Large intestine (tissue), 3 donors: ENCODE measurements at regions not wholly inside any gene's neighbourhood (a gene's known extent, or its start where the extent isn't known, plus 50 kb on each side); places are given as distances from the start of the nearest gene placed in this dataset.

Source experiments
- DNase-seq, 2 donors: peaks; one replicate each; pipeline versions ENCODE4 v3.0.0 to v3.0.0-alpha.2; 2013
- H3K27ac ChIP-seq: one replicate; pipeline ENCODE4 v1.5.1; 2013; ENCODE audit warnings: low read length
- H3K27me3 ChIP-seq: 2 replicates; pipeline ENCODE4 v1.6.1; 2013; ENCODE audit warnings: low read length; ENCODE audit not compliant: control insufficient read depth, insufficient read depth
- H3K36me3 ChIP-seq: 2 replicates; pipeline ENCODE4 v1.6.1; 2013; ENCODE audit warnings: low read length; ENCODE audit not compliant: control insufficient read depth, insufficient read depth
- H3K4me1 ChIP-seq: one replicate; pipeline ENCODE4 v1.6.1; 2013; ENCODE audit warnings: low read length; ENCODE audit not compliant: control insufficient read depth, insufficient read depth
- H3K4me3 ChIP-seq: one replicate; pipeline ENCODE4 v1.5.1; 2013; ENCODE audit warnings: low read length
- H3K9me3 ChIP-seq: one replicate; pipeline ENCODE4 v1.6.1; 2013; ENCODE audit warnings: mild to moderate bottlenecking, low read depth, low read length, moderate library complexity; ENCODE audit not compliant: control insufficient read depth
- WGBS: methylation state at CpG from one replicate; pipeline ENCODE4 v1.1.5; 2013; ENCODE audit warnings: low lambda C conversion rate; ENCODE audit not compliant: insufficient coverage; 5-methylcytosine and 5-hydroxymethylcytosine counted together

DNA sequence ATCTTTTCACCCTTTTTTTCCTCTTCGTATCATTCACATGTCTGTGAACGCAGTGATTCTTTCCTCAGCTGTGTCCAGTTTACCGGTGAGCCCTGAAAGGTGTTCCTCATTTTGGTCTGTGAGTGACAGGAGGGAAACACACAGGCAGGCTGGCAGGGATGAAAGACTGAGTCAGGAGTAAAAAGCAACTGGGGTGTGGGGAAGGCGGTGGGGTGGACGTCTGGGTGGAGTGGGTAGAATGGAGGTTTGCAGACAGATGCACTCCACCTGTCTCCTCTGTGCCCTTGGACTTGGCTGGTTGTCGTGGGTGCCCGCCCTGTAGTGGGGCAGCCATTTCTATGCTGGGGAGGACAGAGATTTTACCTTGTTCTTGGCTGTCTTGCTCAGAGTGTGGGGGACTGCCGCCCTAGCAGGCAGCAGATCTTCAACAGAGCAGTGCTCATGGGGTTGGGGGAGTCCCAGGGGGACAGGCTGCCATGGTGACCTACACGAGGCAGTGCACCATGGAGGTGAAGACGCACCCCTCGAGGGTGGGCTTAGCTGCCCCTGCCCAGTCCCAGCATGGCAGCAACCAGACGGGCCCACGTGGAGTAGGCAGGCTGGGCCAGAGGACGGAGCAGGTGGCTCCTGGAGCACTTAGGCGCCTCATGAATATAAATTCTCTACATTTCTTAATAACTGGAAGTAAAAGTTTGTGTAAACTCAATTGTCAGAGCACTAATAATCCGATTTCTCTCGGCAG, 603.7 kb downstream of the TBC1D22A start:
- Histone ChIP-seq H3K27ac (no peak overlapping the region), H3K9me3 (peaks cover 2% of the 10 kb centered on the region), H3K4me3 (no peak overlapping the region), H3K27me3 (no peaks in the 10 kb centered on the region), H3K4me1 (no peaks in the 10 kb centered on the region), H3K36me3 (no peaks in the 10 kb centered on the region)
- 80% methylated on average over 1 of the region's 17 CpGs for WGBS
- no peak for DNase-seq

DNA sequence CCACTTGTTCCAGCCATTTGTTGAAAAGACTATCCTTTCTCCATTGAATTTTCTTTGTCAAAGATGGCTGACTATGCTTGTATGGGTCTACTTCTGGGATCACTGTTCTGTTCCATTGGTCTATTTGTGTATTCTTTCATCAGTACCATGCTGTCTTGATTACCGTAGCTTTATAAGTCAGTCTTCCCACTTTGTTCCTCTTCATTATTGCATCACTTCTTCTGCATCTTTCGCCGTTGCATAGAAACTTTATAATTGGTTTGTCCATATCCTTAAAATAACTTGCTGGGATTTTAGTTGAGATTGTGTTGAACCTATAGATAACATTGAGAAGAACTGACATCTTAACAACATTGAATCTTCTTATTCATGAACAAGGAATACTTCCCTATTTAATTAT, 598.8 kb downstream of the TBC1D22A start:
- no peak overlapping the region for H3K27ac ChIP-seq
- no peaks in the 10 kb centered on the region for H3K4me1 ChIP-seq
- no peaks in the 10 kb centered on the region for H3K9me3 ChIP-seq
- DNase-seq: no peak
- no peak overlapping the region for H3K4me3 ChIP-seq
- H3K36me3 ChIP-seq: no peaks in the 10 kb centered on the region
- no peaks in the 10 kb centered on the region for H3K27me3 ChIP-seq
- WGBS: 100% methylated on average over 2 of the region's 3 CpGs

DNA sequence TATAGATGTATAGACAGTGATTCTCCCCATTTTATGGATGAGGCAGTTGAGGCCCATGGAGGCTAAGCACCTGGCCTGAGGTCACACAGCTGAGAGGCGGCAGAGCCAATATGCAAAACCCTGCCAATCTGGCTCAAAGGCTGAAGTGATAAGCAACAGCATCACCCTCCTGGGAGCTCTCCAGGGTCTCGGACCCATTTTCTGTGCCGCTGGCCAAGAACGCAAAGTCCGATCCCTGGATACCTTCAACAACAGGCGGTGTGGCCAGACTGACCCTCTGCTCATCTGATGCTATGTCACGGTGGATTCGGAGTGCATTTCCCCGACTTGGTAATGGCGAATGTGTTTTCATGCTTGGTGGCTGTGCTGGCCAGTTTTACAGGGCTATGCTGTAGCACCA, 595.0 kb downstream of the TBC1D22A start:
- no peak overlapping the region for H3K4me3 ChIP-seq
- DNase-seq: no peak
- no peaks in the 10 kb centered on the region for H3K27me3 ChIP-seq
- no peaks in the 10 kb centered on the region for H3K36me3 ChIP-seq
- H3K9me3 ChIP-seq: peaks cover 9% of the 10 kb centered on the region
- H3K4me1 ChIP-seq: no peaks in the 10 kb centered on the region
- H3K27ac ChIP-seq: no peak overlapping the region
- WGBS: no CpG with 5 or more reads among the region's 10 CpGs

DNA sequence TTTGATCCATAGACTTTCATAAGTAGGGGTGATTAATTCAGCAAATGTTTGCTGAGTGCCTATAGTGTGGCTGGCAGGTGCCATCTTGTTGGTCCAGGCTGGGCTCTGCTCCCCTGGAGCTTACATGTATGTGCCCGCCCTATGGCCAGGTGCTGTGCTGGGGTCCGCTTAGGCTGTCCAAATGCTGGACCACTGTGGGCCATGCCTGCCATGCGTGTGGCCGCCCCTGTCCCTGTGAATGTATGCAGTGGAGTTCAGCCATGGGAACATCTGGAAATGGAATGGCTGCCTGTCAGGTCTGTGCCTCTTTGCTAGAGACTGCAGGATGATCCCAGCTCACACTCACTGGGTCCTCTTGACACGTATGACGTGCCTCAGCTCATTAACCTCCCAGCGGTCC, 594.6 kb downstream of the TBC1D22A start:
- Histone ChIP-seq H3K27ac (no peak overlapping the region), H3K4me3 (no peak overlapping the region), H3K27me3 (no peaks in the 10 kb centered on the region), H3K4me1 (no peaks in the 10 kb centered on the region), H3K36me3 (no peaks in the 10 kb centered on the region), H3K9me3 (peaks cover 9% of the 10 kb centered on the region)
- no CpG with 5 or more reads among the region's 7 CpGs for WGBS
- DNase-seq: no peak

DNA sequence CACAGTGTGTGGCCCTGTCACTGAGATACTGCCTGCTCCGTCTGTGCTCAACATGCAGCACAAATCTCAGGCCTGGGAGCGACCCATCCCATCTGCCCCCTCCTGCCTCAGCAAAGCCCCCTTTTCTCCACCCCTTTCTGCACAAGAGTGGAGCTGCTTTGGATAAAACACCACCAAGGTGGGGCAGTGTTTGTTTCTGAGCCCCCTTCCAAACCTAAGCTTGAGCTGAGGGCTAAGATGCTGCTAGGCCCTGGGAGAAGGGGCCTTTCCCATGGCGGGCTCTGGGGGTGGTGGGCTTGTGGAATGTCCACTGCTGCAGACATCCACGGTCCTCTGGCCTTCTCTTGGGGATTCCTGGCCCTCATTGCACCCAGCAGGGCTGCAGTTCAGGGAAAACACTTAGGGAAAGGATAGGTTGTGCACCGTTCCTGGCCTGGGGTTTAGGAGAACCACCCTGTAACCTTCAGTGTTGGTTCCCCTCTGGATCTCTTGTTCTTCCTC, 594.1 kb downstream of the TBC1D22A start:
- DNase-seq: no peak
- Histone ChIP-seq H3K27me3 (no peaks in the 10 kb centered on the region), H3K4me3 (no peak overlapping the region), H3K36me3 (no peaks in the 10 kb centered on the region), H3K4me1 (no peaks in the 10 kb centered on the region), H3K27ac (no peak overlapping the region), H3K9me3 (peaks cover 13% of the 10 kb centered on the region)
- no CpG with 5 or more reads among the region's 5 CpGs for WGBS

DNA sequence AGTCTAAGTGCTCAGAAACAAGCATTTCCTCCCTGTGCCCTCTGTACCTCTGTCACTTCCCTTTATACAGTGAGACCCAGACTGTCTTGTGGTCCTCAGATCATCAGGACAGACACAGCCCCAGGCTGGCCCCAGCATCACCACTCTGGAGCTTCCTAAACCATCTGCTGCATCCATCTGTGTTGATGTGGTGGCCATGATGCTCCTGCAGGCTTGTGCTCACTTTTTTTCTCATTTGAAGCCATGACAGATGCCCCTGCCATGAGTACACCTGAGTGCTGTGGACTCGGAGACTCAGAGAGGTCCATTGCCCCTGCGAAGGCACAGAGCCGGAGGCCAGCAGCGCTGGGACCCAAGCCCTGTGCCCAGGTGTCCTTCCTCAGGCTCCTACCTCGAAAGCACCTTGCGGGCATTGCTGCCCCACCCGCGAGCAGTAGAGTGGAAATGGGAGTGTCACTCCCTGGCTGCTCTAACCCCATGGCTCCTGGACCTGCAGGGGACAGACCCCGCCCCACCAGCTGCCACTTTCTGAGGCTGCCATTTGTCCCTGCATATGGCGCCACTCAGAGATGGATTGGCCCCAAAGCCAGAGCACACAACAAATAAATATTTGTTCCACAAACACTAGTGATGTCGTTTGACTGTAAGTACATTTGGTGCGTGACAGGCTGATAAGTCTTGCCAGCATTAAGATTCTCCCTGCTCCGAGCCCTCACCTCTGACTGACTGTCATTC, 593.5 kb downstream of the TBC1D22A start:
- Histone ChIP-seq H3K36me3 (no peaks in the 10 kb centered on the region), H3K9me3 (peaks cover 13% of the 10 kb centered on the region), H3K4me3 (no peak overlapping the region), H3K4me1 (no peaks in the 10 kb centered on the region), H3K27me3 (no peaks in the 10 kb centered on the region), H3K27ac (no peak overlapping the region)
- no CpG with 5 or more reads among the region's 13 CpGs for WGBS
- no peak for DNase-seq

DNA sequence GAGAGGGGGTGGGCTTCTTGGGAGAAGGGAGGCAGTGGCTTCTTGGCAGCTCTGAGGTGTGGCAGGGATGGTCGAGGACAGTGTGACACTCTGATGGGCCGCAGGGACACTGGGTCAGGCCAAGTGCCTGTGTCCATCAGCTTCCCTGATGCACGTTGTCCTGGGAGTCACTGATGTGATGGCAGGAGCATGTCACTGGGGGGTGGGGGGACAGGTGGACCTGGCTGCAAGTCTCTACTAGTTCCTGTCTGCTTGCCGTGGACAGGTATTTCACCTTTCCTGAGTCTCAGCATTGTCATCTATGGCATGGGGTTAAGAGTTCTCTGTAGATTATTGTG, 592.9 kb downstream of the TBC1D22A start:
- H3K4me3 ChIP-seq: no peak overlapping the region
- no peak overlapping the region for H3K27ac ChIP-seq
- H3K9me3 ChIP-seq: peaks cover 13% of the 10 kb centered on the region
- H3K36me3 ChIP-seq: no peaks in the 10 kb centered on the region
- no peak for DNase-seq
- no CpG with 5 or more reads among the region's 4 CpGs for WGBS
- no peaks in the 10 kb centered on the region for H3K27me3 ChIP-seq
- no peaks in the 10 kb centered on the region for H3K4me1 ChIP-seq

DNA sequence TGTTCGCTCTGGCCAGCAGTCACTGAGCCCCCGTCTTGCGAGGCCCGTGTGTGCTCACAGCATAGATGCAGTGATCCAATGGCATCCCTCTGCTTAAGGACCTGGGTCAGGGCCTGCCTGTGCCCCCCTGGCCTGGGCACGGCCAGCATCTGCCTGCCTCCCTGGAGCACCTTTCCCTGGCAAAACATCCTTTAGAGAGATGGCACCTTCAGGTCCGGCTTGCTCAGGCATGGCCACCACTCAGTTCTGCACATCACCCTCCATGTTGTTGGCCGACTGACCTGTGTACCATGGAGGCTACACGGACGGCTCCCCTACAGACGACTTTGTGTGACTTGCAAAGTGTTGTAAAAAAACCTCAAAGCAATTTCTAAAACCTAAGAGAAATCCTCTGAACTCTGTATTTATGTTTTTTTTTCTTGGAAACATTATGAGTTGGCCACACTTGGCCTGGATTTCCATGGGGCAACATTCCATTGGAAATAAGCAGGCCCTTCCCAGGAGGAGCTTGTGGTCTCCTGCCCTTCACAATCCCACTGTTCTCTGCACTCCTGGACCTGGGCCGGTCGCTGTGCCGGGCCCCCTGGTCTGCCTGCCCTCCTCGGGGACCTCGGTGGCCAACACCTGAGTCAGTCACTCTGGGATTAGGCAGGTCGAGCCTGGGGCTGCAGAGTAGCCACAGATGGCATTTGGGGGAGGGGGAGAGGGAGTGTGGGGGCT, 592.4 kb downstream of the TBC1D22A start:
- Histone ChIP-seq H3K27me3 (no peaks in the 10 kb centered on the region), H3K9me3 (peaks cover 13% of the 10 kb centered on the region), H3K36me3 (no peaks in the 10 kb centered on the region), H3K4me3 (no peak overlapping the region), H3K4me1 (no peaks in the 10 kb centered on the region), H3K27ac (no peak overlapping the region)
- no peak for DNase-seq
- no CpG with 5 or more reads among the region's 16 CpGs for WGBS

DNA sequence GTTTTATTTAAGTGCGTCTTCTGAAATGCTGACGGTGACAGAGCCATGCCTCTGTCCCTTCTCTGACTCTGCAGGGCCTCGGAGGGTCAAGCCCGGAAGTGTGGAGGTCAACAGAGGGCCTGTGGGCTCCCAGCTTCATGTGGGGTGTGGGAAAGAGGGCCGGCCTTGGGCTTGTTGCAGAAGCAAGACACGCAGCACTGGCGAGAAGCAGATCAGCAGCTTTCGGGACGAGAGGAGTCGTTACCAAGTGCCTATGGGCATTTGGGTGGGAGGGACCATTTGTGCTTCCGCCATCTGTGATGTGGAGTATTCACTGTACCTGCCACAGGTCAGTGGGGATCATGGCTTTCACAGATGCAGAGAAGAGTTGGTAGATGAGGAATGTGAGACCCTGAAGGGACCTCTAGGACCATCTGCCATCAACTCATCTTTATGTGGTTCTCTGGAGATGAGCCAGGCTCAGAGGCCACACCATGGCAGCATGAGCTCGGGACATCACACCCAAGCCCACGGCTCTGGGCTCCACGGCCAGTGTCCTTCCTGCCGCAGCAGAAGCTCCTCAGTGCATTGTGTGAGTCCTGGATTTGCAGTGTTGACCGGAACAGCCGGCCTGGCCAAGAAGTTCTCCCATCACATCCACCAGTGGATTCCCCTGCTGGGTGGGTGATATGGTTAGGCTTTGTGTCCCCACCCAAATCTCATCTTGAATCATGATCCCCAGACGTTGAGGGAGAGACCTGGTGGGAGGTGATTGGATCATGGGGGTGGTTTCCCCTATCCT, 590.7 kb downstream of the TBC1D22A start:
- H3K36me3 ChIP-seq: no peaks in the 10 kb centered on the region
- WGBS: no CpG with 5 or more reads among the region's 18 CpGs
- H3K4me1 ChIP-seq: no peaks in the 10 kb centered on the region
- no peaks in the 10 kb centered on the region for H3K27me3 ChIP-seq
- DNase-seq: no peak
- no peak overlapping the region for H3K27ac ChIP-seq
- H3K9me3 ChIP-seq: peaks cover 13% of the 10 kb centered on the region
- H3K4me3 ChIP-seq: no peak overlapping the region
